Testis (tissue), 2 donors: ENCODE measurements at regions not wholly inside any gene's neighbourhood (a gene's known extent, or its start where the extent isn't known, plus 50 kb on each side); places are given as distances from the start of the nearest gene placed in this dataset.

ENCODE experiments used
- DNase-seq: peaks from one replicate; pipeline ENCODE4 v3.0.0-alpha.2; 2019
- H3K27ac ChIP-seq, 2 donors: fragments of 200-600 bp; sonication (generic); one replicate each; pipeline ENCODE4 v1.5.1; 2019
- H3K27me3 ChIP-seq: fragments of 200-600 bp; sonication (generic); one replicate; pipeline ENCODE4 v1.5.1; 2019
- H3K36me3 ChIP-seq: fragments of 200-600 bp; sonication (generic); one replicate; pipeline ENCODE4 v1.5.1; 2017; ENCODE audit warnings: low read depth; ENCODE audit errors: missing control alignments
- H3K4me1 ChIP-seq: fragments of 200-600 bp; sonication (generic); one replicate; pipeline ENCODE4 v1.5.1; 2019
- H3K4me3 ChIP-seq, 2 donors: fragments of 200-600 bp; sonication (generic); one replicate each; pipeline ENCODE4 v1.5.1; 2017 to 2019
- H3K9me3 ChIP-seq: fragments of 200-600 bp; sonication (generic); one replicate; pipeline ENCODE4 v1.5.1; 2017
- POLR2A ChIP-seq: fragments of 450-650 bp; IDR thresholded peaks from one replicate; pipeline ENCODE4 v1.6.1; 2017; ENCODE audit warnings: antibody characterized with exemption, mild to moderate bottlenecking, moderate library complexity
- WGBS, 2 donors: methylation state at CpG; one replicate each; pipeline ENCODE4 v1.1.5; 2018; 5-methylcytosine and 5-hydroxymethylcytosine counted together
- intact Hi-C: fragments of 100-400 bp; cut with DNase I; formaldehyde crosslinking; loops from one replicate; pipeline ENCODE4 v1.15.1; 2023; ENCODE audit warnings: low total_unique reads
- TF ChIP-seq, protein P1 (sequence below), 3 experiments: fragments of 450-650 bp in 2 of 3; fragments of 200-600 bp in 1 of 3; sonication (generic) in 1 of 3; IDR thresholded peaks; one replicate each; pipeline ENCODE4 v1.5.1; 2016 to 2019; ENCODE audit warnings: antibody characterized with exemption in 3 of 3, mild to moderate bottlenecking in 2 of 3, moderate library complexity in 1 of 3

DNA sequence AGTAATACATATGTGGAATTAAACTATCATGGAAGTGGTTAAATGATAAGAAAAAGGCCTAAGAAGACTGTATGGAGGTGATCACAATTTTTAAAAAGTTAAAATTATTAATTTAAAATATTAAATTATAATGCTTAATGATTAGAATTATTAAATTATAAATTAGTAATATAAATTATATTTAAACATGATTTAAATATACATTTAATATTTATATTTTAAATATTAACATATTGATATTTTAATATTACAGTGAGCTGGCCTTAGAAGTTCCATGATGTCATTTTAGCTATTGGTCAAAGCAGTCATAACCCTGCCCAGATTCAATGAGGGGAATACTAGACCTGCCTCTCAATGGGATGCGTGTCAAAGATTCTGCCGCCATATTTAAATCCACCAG is 281.2 kb downstream of the PRDM2 start:
- 87 to 95% methylated on average over 2 of the region's 2 CpGs for WGBS, 2 donors
- no peak overlapping the region for H3K27ac ChIP-seq
- H3K36me3 ChIP-seq: no peaks in the 10 kb centered on the region
- no peak for TF ChIP-seq POLR2A
- TF ChIP-seq, protein P1, sequence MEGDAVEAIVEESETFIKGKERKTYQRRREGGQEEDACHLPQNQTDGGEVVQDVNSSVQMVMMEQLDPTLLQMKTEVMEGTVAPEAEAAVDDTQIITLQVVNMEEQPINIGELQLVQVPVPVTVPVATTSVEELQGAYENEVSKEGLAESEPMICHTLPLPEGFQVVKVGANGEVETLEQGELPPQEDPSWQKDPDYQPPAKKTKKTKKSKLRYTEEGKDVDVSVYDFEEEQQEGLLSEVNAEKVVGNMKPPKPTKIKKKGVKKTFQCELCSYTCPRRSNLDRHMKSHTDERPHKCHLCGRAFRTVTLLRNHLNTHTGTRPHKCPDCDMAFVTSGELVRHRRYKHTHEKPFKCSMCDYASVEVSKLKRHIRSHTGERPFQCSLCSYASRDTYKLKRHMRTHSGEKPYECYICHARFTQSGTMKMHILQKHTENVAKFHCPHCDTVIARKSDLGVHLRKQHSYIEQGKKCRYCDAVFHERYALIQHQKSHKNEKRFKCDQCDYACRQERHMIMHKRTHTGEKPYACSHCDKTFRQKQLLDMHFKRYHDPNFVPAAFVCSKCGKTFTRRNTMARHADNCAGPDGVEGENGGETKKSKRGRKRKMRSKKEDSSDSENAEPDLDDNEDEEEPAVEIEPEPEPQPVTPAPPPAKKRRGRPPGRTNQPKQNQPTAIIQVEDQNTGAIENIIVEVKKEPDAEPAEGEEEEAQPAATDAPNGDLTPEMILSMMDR (IDR thresholded peaks at IDR 0.05): no peak
- no peaks in the 10 kb centered on the region for H3K9me3 ChIP-seq
- no peaks in the 10 kb centered on the region for H3K4me1 ChIP-seq
- intact Hi-C loops: no loop called here
- no peaks in the 10 kb centered on the region for H3K27me3 ChIP-seq
- H3K4me3 ChIP-seq: no peak overlapping the region
- DNase-seq: no peak

DNA sequence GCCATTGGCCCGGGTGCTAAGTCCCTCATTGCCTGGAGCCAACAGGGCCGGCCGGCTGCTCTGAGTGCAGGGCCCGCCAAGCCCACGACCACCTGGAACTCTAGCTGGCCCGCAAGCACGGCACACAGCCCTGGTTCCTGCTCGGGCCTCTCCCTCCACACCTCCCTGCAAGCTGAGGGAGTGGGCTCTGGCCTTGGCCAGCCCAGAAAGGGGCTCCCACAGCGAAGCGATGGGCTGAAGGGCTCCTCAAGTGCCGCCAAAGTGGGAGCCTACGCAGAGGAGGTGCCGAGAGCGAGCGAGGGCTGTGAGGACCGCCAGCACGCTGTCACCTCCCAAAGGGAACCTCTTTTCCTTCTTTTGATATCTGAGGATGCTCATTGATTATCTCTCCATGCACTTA is 283.4 kb downstream of the PRDM2 start:
- no peak for DNase-seq
- intact Hi-C loops: no loop called here
- Histone ChIP-seq H3K4me3 (peak overlapping the region in 1 of 2 donors; percentile 23), H3K36me3 (no peaks in the 10 kb centered on the region), H3K27ac (no peak overlapping the region), H3K27me3 (no peaks in the 10 kb centered on the region), H3K9me3 (no peaks in the 10 kb centered on the region), H3K4me1 (no peaks in the 10 kb centered on the region)
- 51 to 71% methylated on average over 9 to 12 of the region's 17 CpGs for WGBS, 2 donors
- TF ChIP-seq, protein P1 (IDR thresholded peaks at IDR 0.05): no peak
- no peak for TF ChIP-seq POLR2A

DNA sequence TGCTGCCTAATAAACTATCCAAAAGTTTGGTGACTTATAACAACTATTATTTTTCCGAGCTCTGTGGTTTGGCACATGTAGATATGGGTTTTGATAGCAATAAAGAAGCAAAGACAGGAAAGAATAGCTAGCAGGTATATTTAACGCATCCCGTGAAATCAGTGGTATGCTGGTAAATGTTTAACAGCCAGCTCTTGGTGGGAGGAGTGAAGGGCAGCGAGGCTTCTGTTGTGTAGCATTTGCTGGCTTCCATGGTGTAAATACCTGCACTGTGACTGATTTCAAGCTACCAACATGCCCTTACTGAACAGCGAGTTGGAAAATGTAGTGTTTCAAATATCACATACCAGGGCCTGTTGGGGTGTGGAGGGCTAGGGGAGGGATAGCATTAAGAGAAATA is 291.0 kb downstream of the PRDM2 start:
- no peak overlapping the region for H3K4me3 ChIP-seq
- no peaks in the 10 kb centered on the region for H3K36me3 ChIP-seq
- H3K27ac ChIP-seq: no peak overlapping the region
- intact Hi-C loops: no loop called here
- DNase-seq: no peak
- no peaks in the 10 kb centered on the region for H3K27me3 ChIP-seq
- H3K9me3 ChIP-seq: no peaks in the 10 kb centered on the region
- TF ChIP-seq, protein P1 (IDR thresholded peaks at IDR 0.05): no peak
- no peak for TF ChIP-seq POLR2A
- H3K4me1 ChIP-seq: no peaks in the 10 kb centered on the region
- WGBS, 2 donors: 82 to 83% methylated on average over 5 of the region's 5 CpGs

DNA sequence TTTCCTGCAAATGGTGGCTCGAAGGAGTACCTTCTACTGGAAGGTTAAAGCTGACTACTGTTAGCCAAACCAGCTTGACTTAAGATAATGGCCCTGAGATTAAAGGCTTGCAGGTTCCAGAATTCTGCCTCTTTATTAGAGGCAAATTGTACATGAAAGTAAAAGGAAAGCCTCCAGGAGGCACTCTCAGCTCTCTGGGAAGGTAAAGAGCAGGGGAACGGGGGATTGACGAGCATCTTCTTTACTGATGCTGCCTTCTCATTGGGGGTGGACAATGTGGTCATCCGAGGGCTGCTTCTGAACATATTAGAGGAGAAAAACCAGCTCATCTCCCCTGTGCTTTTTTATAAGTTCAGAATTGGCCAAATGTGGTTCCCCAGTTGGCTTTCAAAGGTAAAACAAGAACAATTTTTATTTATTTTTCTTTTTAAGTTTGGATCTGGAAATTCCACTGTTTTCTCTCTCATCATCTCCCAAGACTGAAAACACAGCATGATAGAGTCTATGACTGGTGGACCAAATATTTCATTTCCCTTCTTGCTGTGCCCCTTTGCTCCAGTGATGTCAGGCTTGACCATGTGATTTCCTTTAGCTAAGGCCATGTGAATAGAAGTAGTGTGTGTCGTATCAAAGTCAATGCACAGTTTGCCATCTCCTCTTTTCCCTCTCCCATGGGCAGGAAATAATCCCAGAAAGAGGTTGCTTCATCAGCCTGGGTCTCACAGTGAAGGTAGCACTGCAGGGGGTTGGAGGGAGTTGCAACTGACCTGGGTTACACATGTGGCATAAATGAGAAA is 292.7 kb downstream of the PRDM2 start:
- TF ChIP-seq POLR2A: no peak
- TF ChIP-seq, protein P1 (IDR thresholded peaks at IDR 0.05): no peak
- no peak overlapping the region for H3K4me3 ChIP-seq

DNA sequence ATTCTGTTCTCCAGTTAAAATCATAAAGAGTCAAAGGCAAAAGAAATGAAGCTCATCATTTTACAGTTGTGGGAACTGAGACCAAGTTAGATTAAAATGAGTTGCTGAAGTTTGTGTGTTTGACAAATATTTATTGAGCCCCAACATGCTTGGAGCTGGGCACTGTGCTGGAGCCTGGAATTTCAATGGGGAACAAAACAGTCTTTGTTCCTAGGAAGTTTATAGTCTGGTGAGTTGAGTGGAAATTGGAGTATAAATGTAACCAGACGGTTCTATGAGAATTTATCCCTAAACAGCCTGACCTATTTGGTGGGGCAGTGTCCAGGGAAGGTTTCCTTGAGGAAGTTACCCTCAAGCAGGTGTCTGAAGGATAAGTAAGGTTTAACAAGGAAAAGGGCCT is 294.4 kb downstream of the PRDM2 start:
- intact Hi-C loops: no loop called here
- Histone ChIP-seq H3K9me3 (no peaks in the 10 kb centered on the region), H3K27me3 (no peaks in the 10 kb centered on the region), H3K4me1 (no peaks in the 10 kb centered on the region), H3K27ac (no peak overlapping the region), H3K36me3 (no peaks in the 10 kb centered on the region), H3K4me3 (no peak overlapping the region)
- no peak for TF ChIP-seq POLR2A
- TF ChIP-seq, protein P1 (IDR thresholded peaks at IDR 0.05): no peak
- no peak for DNase-seq
- whole genome bisulfite sequencing, 2 donors: 53 to 61% methylated on average over 1 of the region's 1 CpG

More for the DNA sequence above, 292.7 kb downstream of the PRDM2 start:
- Histone ChIP-seq H3K27me3 (no peaks in the 10 kb centered on the region), H3K9me3 (no peaks in the 10 kb centered on the region), H3K36me3 (no peaks in the 10 kb centered on the region), H3K27ac (no peak overlapping the region), H3K4me1 (no peaks in the 10 kb centered on the region)
- intact Hi-C loops: no loop called here
- DNase-seq: no peak
- 63 to 79% methylated on average over 5 of the region's 5 CpGs for WGBS, 2 donors
